Sigmoid colon (tissue), 6 donors: ENCODE measurements at regions not wholly inside any gene's neighbourhood (a gene's known extent, or its start where the extent isn't known, plus 50 kb on each side); places are given as distances from the start of the nearest gene placed in this dataset.

Experiments used
- DNase-seq: peaks from one replicate; pipeline ENCODE4 v3.0.0-alpha.2; 2019
- H3K27ac ChIP-seq, 4 donors: fragments of 200-600 bp; sonication (generic); one replicate each; pipeline ENCODE4 v1.5.1; 2016 to 2019; ENCODE audit warnings: mild to moderate bottlenecking in 1 of 4
- H3K27me3 ChIP-seq, 3 donors: fragments of 200-600 bp; sonication (generic); one replicate each; pipeline ENCODE4 v1.5.1; 2019; ENCODE audit warnings: mild to moderate bottlenecking in 1 of 3
- H3K36me3 ChIP-seq, 4 donors: fragments of 200-600 bp; sonication (generic); one replicate each; pipeline ENCODE4 v1.5.1; 2016 to 2019
- H3K4me1 ChIP-seq, 4 donors: fragments of 200-600 bp; sonication (generic); one replicate each; pipeline ENCODE4 v1.5.1; 2017 to 2019
- H3K4me3 ChIP-seq, 4 donors: fragments of 200-600 bp; sonication (generic); one replicate each; pipeline ENCODE4 v1.5.1; 2017 to 2019; ENCODE audit warnings: mild to moderate bottlenecking in 2 of 4, moderate library complexity in 1 of 4
- H3K9me3 ChIP-seq, 4 donors: fragments of 200-600 bp in 3 of 4; sonication (generic) in 3 of 4; one replicate each; pipeline versions ENCODE4 v1.5.1 to v1.6.1; 2013 to 2019
- EP300 ChIP-seq, 4 donors: sonication (generic); formaldehyde crosslinking; IDR thresholded peaks; one replicate each; pipeline ENCODE4 v1.6.1; 2017; ENCODE audit warnings: antibody characterized with exemption in 4 of 4
- POLR2A ChIP-seq, 2 donors: fragments of 450-650 bp; IDR thresholded peaks; one replicate each; pipeline ENCODE4 v1.6.1; 2016; ENCODE audit warnings: antibody characterized with exemption in 2 of 2, mild to moderate bottlenecking in 2 of 2, moderate library complexity in 2 of 2
- POLR2AphosphoS5 ChIP-seq, 4 donors: sonication (generic); formaldehyde crosslinking; IDR thresholded peaks; one replicate each; pipeline ENCODE4 v1.6.1; 2017; ENCODE audit warnings: antibody characterized with exemption in 4 of 4
- WGBS, 2 donors: extraction: QIAGEN DNeasy Blood & Tissue Kit; methylation state at CpG; one replicate each; pipeline ENCODE4 v1.1.7; 2013; 5-methylcytosine and 5-hydroxymethylcytosine counted together
- intact Hi-C: fragments of 100-400 bp; cut with DNase I; formaldehyde crosslinking; loops from one replicate; pipeline ENCODE4 v1.15.1; 2023
- TF ChIP-seq, protein P1 (sequence below), 4 experiments: fragments of 450-650 bp in 3 of 4; fragments of 200-600 bp in 1 of 4; IDR thresholded peaks; one replicate each; pipeline ENCODE4 v1.5.1; 2016 to 2019; ENCODE audit warnings: antibody characterized with exemption in 4 of 4, mild to moderate bottlenecking in 3 of 4, moderate library complexity in 2 of 4
- donor health status: healthy with polysubstance abuse.
- donor health status: healthy.

DNA sequence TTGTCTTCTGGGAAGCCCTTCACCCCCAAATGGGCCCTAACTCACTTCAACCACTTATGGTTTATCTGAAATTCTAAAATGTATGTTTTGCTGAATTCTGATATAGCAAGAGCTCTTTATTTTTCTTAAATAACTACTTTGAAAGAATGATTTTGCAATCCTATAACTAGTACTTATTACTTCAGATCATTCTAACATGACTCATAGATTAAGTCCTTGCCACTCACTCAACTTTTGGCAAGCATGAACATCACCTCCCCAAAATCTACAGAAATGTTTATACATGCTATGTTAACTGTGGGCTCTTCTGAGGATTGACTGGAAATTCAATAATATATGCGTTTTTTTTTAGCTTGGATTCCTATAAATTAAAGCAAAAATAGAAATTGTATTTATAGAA lies 367.4 kb upstream of the FAT3 start:
- intact Hi-C loops: no loop called here
- Histone ChIP-seq H3K27ac (no peak overlapping the region), H3K9me3 (no peaks in the 10 kb centered on the region), H3K4me3 (no peak overlapping the region), H3K36me3 (no peaks in the 10 kb centered on the region), H3K27me3 (no peaks in the 10 kb centered on the region), H3K4me1 (no peaks in the 10 kb centered on the region)
- DNase-seq: no peak
- TF ChIP-seq EP300 (IDR thresholded peaks at IDR 0.05) (no peak), POLR2AphosphoS5 (IDR thresholded peaks at IDR 0.05) (no peak), POLR2A (IDR thresholded peaks at IDR 0.05) (no peak)
- TF ChIP-seq, protein P1, sequence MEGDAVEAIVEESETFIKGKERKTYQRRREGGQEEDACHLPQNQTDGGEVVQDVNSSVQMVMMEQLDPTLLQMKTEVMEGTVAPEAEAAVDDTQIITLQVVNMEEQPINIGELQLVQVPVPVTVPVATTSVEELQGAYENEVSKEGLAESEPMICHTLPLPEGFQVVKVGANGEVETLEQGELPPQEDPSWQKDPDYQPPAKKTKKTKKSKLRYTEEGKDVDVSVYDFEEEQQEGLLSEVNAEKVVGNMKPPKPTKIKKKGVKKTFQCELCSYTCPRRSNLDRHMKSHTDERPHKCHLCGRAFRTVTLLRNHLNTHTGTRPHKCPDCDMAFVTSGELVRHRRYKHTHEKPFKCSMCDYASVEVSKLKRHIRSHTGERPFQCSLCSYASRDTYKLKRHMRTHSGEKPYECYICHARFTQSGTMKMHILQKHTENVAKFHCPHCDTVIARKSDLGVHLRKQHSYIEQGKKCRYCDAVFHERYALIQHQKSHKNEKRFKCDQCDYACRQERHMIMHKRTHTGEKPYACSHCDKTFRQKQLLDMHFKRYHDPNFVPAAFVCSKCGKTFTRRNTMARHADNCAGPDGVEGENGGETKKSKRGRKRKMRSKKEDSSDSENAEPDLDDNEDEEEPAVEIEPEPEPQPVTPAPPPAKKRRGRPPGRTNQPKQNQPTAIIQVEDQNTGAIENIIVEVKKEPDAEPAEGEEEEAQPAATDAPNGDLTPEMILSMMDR (IDR thresholded peaks at IDR 0.05): no peak
- 78 to 82% methylated on average over 1 of the region's 1 CpG for WGBS, 2 donors

DNA sequence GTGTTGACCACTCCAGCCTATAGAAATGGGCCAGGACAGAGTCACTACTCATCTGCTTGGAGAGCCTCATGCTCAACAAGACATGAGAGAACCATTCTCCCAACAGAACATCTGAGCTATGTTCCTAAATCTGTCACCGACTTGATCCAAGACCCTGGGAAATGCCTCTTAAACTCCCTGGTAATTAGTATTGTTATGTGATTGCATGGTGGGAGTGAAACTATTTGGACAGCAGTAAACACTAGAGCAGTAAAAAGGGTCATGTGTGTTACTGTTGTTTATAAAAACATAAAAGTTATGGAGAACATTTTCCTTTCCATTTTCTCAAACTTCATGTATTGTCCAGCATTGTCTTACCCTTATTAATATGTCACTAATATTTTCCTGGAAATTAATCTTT lies 369.8 kb upstream of the FAT3 start:
- no peak overlapping the region for H3K4me3 ChIP-seq
- no peaks in the 10 kb centered on the region for H3K4me1 ChIP-seq
- H3K27me3 ChIP-seq: no peaks in the 10 kb centered on the region
- no peaks in the 10 kb centered on the region for H3K9me3 ChIP-seq
- H3K27ac ChIP-seq: no peak overlapping the region
- intact Hi-C loops: no loop called here
- WGBS, 2 donors: 42 to 71% methylated on average over 1 of the region's 1 CpG
- TF ChIP-seq POLR2AphosphoS5 (IDR thresholded peaks at IDR 0.05) (no peak), EP300 (IDR thresholded peaks at IDR 0.05) (no peak), POLR2A (IDR thresholded peaks at IDR 0.05) (no peak)
- TF ChIP-seq, protein P1 (IDR thresholded peaks at IDR 0.05): no peak
- H3K36me3 ChIP-seq: no peaks in the 10 kb centered on the region
- no peak for DNase-seq

DNA sequence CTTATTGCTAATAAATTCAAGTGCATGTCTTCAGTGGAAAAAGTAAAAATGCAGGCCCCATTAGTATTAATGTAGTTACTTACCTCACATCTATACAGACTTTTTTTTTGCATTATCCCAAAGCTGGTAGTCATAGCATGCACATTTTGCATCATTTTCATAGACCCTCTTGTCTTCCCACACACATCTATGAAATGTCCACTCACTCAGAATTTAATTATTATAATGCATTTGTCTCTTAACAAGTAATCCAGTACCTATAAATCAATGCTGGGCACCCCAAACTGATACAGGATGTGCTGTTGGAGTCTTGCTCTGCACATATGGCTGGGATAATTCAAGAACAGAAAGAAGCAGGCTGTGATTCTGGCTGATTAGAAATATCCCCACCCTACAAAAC lies 370.4 kb upstream of the FAT3 start:
- intact Hi-C loops: no loop called here
- Histone ChIP-seq H3K27ac (no peak overlapping the region), H3K9me3 (no peaks in the 10 kb centered on the region), H3K27me3 (no peaks in the 10 kb centered on the region), H3K4me1 (no peaks in the 10 kb centered on the region), H3K4me3 (no peak overlapping the region), H3K36me3 (no peaks in the 10 kb centered on the region)
- no peak for DNase-seq
- TF ChIP-seq POLR2A (IDR thresholded peaks at IDR 0.05): no peak
- TF ChIP-seq, protein P1 (IDR thresholded peaks at IDR 0.05): no peak
- no peak for TF ChIP-seq POLR2AphosphoS5 (IDR thresholded peaks at IDR 0.05)
- TF ChIP-seq EP300 (IDR thresholded peaks at IDR 0.05): no peak

DNA sequence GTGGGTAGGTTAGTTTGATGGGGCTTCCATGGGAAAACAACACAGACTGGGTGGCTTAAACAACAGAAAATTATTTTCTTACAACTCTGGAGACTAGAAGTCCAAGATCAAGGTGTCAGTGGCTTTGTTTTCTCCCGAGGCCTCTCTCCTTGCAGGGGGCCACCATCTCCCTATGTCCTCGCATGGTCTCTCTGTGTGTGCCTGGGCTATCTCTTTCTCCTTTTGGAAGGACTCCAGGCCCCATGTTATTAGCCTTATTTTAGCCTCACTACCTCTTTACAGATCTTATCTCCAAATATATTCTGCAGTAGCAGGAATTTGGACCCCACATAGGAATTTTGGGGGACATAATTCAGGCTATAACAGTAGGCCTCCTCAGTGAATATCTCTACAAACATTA lies 372.7 kb upstream of the FAT3 start:
- no peak for DNase-seq
- TF ChIP-seq POLR2AphosphoS5 (IDR thresholded peaks at IDR 0.05) (no peak), POLR2A (IDR thresholded peaks at IDR 0.05) (no peak), EP300 (IDR thresholded peaks at IDR 0.05) (no peak)
- TF ChIP-seq, protein P1 (IDR thresholded peaks at IDR 0.05): no peak
- 81 to 86% methylated on average over 2 of the region's 2 CpGs for WGBS, 2 donors
- H3K27ac ChIP-seq: no peak overlapping the region
- no peaks in the 10 kb centered on the region for H3K27me3 ChIP-seq
- no peaks in the 10 kb centered on the region for H3K9me3 ChIP-seq
- H3K36me3 ChIP-seq: no peaks in the 10 kb centered on the region
- no peaks in the 10 kb centered on the region for H3K4me1 ChIP-seq
- no peak overlapping the region for H3K4me3 ChIP-seq
- intact Hi-C loops: no loop called here

DNA sequence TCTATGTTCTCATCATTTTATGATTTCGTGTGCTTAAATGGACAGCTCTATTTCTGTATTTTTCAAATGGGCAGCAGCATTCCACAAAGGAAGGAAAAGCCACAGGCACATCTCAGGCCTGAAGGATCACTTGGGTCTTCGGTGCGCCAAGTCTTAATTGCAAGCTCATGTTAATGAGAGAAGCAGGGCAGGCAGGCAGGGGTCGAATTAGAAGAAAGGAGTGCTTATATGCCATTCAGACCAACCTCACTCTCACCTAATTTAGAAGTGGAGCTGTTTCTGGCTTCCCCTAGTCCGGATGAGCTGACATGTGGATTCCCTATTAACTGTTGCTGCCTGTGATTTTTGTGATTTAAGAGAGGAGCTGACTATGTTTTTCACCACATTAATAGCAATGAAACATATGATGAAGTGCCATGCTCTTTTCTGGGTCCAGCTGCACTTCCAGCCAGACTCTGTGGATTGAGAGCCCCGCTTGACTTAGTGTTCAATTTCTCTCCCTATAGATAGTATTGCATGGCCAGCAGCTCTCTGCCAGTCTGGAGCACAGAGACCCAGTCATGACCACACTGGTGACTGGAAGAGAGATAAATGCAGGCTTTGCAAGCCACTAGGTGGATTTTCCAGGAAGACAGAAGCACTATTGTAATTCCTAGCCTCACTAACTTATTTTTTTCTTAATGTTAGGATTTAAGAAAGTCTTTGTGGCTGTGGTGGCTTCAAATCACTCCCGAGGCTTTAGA lies 373.9 kb upstream of the FAT3 start:
- Histone ChIP-seq H3K4me1 (no peaks in the 10 kb centered on the region), H3K9me3 (no peaks in the 10 kb centered on the region), H3K4me3 (no peak overlapping the region), H3K27me3 (no peaks in the 10 kb centered on the region), H3K27ac (no peak overlapping the region), H3K36me3 (no peaks in the 10 kb centered on the region)
- intact Hi-C loops: no loop called here
- TF ChIP-seq POLR2AphosphoS5 (IDR thresholded peaks at IDR 0.05): no peak
- TF ChIP-seq, protein P1 (IDR thresholded peaks at IDR 0.05): no peak
- TF ChIP-seq EP300 (IDR thresholded peaks at IDR 0.05): no peak
- no peak for TF ChIP-seq POLR2A (IDR thresholded peaks at IDR 0.05)
- DNase-seq: no peak
- 82 to 83% methylated on average over 7 of the region's 7 CpGs for WGBS, 2 donors
